GM12878 (cell line): ENCODE measurements at regions not wholly inside any gene's neighbourhood (a gene's known extent, or its start where the extent isn't known, plus 50 kb on each side); places are given as distances from the start of the nearest gene placed in this dataset.

Source experiments
- ATAC-seq: fragments of 200-7000 bp; cut with Tn5 transposase; 3 replicates; pipeline ENCODE4 v1.9.1; 2020; ENCODE audit warnings: mild to moderate bottlenecking, moderate library complexity
- BruUV-seq: library from RNA; stranded (reverse); fragments of 400-500 nt; replicated peaks from 2 replicates; lab custom pipeline; 2021; lab: Mats Ljungman, UMichigan
- CTCF ChIA-PET: fragments of 300-600 bp; sonication (Branson Sonifier 250); formaldehyde crosslinking; extraction: SDS; loops from one replicate; lab custom pipeline; 2021; ENCODE audit warnings: inconsistent platforms; lab: Yijun Ruan, JAX
- POLR2A ChIA-PET: fragments of 350-600 bp; formaldehyde crosslinking; extraction: SDS; loops from one replicate; lab custom pipeline; 2021; ENCODE audit warnings: inconsistent platforms; lab: Charles Lee
- RAD21 ChIA-PET: fragments of 300-600 bp; sonication (Branson Sonifier 250); formaldehyde crosslinking; loops from one replicate; lab custom pipeline; 2023; ENCODE audit warnings: antibody characterized with exemption; ENCODE audit not compliant: unreplicated experiment; lab: Charles Lee
- SMC1A ChIA-PET: fragments of 300-600 bp; sonication (Branson Sonifier 250); formaldehyde crosslinking; loops from one replicate; lab custom pipeline; 2023; ENCODE audit not compliant: unreplicated experiment, uncharacterized antibody; lab: Charles Lee
- DNase-seq: peaks from one replicate; pipeline ENCODE4 v3.0.0-alpha.2; 2011; ENCODE audit warnings: low read depth, low spot score
- FAIRE-seq: peaks from 3 replicates; lab custom pipeline; 2011; peaks lifted over from hg19 to GRCh38; lab: Jason Lieb, UNC
- H2AFZ ChIP-seq: 2 replicates; pipeline ENCODE4 v1.6.0; 2011; ENCODE audit warnings: low read depth, low read length, control low read depth; ENCODE audit not compliant: control insufficient read depth
- H3K27ac ChIP-seq: 2 replicates; pipeline ENCODE4 v1.5.1; 2011; ENCODE audit warnings: control low read depth; ENCODE audit not compliant: control insufficient read depth, insufficient read depth
- H3K27me3 ChIP-seq, 2 experiments: replicated peaks in 1 of 2; 2 replicates each; pipeline versions ENCODE4 v1.6.0 to v1.6.1; 2011; ENCODE audit warnings: low read length in 1 of 2; ENCODE audit not compliant: control insufficient read depth in 2 of 2, insufficient read depth in 2 of 2
- H3K36me3 ChIP-seq, 2 experiments: 2 replicates each; pipeline ENCODE4 v1.5.1; 2011; ENCODE audit warnings: low read length in 1 of 2; ENCODE audit not compliant: control insufficient read depth in 2 of 2, insufficient read depth in 2 of 2
- H3K4me1 ChIP-seq: 2 replicates; pipeline ENCODE4 v1.6.1; 2011; ENCODE audit warnings: mild to moderate bottlenecking, low read length, moderate library complexity, mixed read lengths; ENCODE audit not compliant: control insufficient read depth, insufficient read depth
- H3K4me2 ChIP-seq: 2 replicates; pipeline ENCODE4 v1.6.0; 2011; ENCODE audit warnings: control low read depth; ENCODE audit not compliant: control insufficient read depth, insufficient read depth
- H3K4me3 ChIP-seq: fragments of 200-600 bp; sonication (generic); 2 replicates; pipeline ENCODE4 v1.5.1; 2016
- H3K79me2 ChIP-seq: 2 replicates; pipeline ENCODE4 v1.6.0; 2011; ENCODE audit warnings: low read length; ENCODE audit not compliant: control insufficient read depth, insufficient read depth
- H3K9ac ChIP-seq: 2 replicates; pipeline ENCODE4 v1.8.0; 2011; ENCODE audit warnings: low read length, control low read depth, mixed read lengths; ENCODE audit not compliant: control insufficient read depth, insufficient read depth
- H3K9me3 ChIP-seq: replicated peaks from 3 replicates; pipeline ENCODE4 v1.5.1; 2011; ENCODE audit warnings: mild to moderate bottlenecking, low read length; ENCODE audit not compliant: control insufficient read depth, insufficient read depth
- H4K20me1 ChIP-seq: 2 replicates; pipeline ENCODE4 v1.6.0; 2011; ENCODE audit not compliant: control insufficient read depth, insufficient read depth
- ASH2L ChIP-seq: fragments of 300-600, 200-600 bp; sonication (generic); IDR thresholded peaks from 2 replicates; pipeline ENCODE4 v1.6.1; 2017; ENCODE audit warnings: low read depth, mild to moderate bottlenecking, borderline replicate concordance
- BMI1 ChIP-seq: fragments of 450-650 bp; IDR thresholded peaks from 2 replicates; pipeline ENCODE4 v1.6.1; 2016; ENCODE audit warnings: mild to moderate bottlenecking, moderate library complexity, borderline replicate concordance
- E2F4 ChIP-seq: IDR thresholded peaks from 2 replicates; pipeline ENCODE4 v1.6.1; 2012; ENCODE audit warnings: low read depth, low read length, improper control_type of control experiment
- FOXM1 ChIP-seq: IDR thresholded peaks from 2 replicates; pipeline ENCODE4 v1.6.1; 2012; ENCODE audit warnings: low read depth, mild to moderate bottlenecking, inconsistent platforms, low read length, moderate library complexity
- JUND ChIP-seq: IDR thresholded peaks from 2 replicates; pipeline ENCODE4 v1.6.1; 2012; ENCODE audit warnings: low read depth, mild to moderate bottlenecking, low read length, improper control_type of control experiment, moderate library complexity
- NRF1 ChIP-seq: conservative IDR thresholded peaks from 2 replicates; pipeline ENCODE4 v1.6.1; 2011; ENCODE audit warnings: mild to moderate bottlenecking, low read depth, low read length, improper control_type of control experiment
- RB1 ChIP-seq: fragments of 450-650 bp; formaldehyde crosslinking; IDR thresholded peaks from 2 replicates; pipeline ENCODE4 v1.6.1; 2017; ENCODE audit warnings: mild to moderate bottlenecking, borderline replicate concordance
- RCOR1 ChIP-seq: conservative IDR thresholded peaks from 2 replicates; pipeline ENCODE4 v1.6.1; 2012; ENCODE audit warnings: low read depth, low read length, improper control_type of control experiment
- SUPT20H ChIP-seq: IDR thresholded peaks from 2 replicates; pipeline ENCODE4 v1.6.1; 2011; ENCODE audit warnings: low read depth, mild to moderate bottlenecking, low read length, moderate library complexity, borderline replicate concordance; ENCODE audit not compliant: control insufficient read depth
- TCF12 ChIP-seq: IDR thresholded peaks from 2 replicates; pipeline ENCODE4 v1.6.1; 2011; ENCODE audit warnings: low read depth, mild to moderate bottlenecking, low read length
- ZBTB11 ChIP-seq: fragments of 450-650 bp; formaldehyde crosslinking; IDR thresholded peaks from 2 replicates; pipeline ENCODE4 v1.5.0; 2022; ENCODE audit warnings: mild to moderate bottlenecking, missing genetic modification characterization
- whole genome bisulfite sequencing: methylation state at CpG from one replicate; pipeline ENCODE4 v1.1.6; 2016; ENCODE audit warnings: low lambda C conversion rate; ENCODE audit not compliant: insufficient replicate concordance, insufficient coverage; ENCODE audit errors: missing lambda C conversion rate; 5-methylcytosine and 5-hydroxymethylcytosine counted together
- in situ Hi-C: fragments of 300-500 bp; cut with MboI; formaldehyde crosslinking; loops from 9 replicates; pipeline ENCODE4 v1.14.3; 2018; ENCODE audit warnings: mixed read lengths
- intact Hi-C: fragments of 100-400 bp; cut with micrococcal nuclease; formaldehyde crosslinking; loops from one replicate; pipeline ENCODE4 v1.14.2; 2022; ENCODE audit not compliant: unreplicated experiment
- TF ChIP-seq, protein P1 (sequence below): fragments of 450-650 bp; formaldehyde crosslinking; IDR thresholded peaks from 2 replicates; pipeline ENCODE4 v1.4.0; 2022; ENCODE audit warnings: mild to moderate bottlenecking, moderate library complexity

- H3K36me3 ChIP-seq: no peaks in the 10 kb centered on the region
- CTCF ChIA-PET: no interaction called here
- H3K79me2 ChIP-seq: no peaks in the 10 kb centered on the region
- H3K4me3 ChIP-seq: no peak overlapping the region
- in situ Hi-C loops: no loop called here
- RAD21 ChIA-PET: no interaction called here
- H3K27me3 ChIP-seq: no peaks in the 10 kb centered on the region
- no peak overlapping the region for H2AFZ ChIP-seq
- no peaks in the 10 kb centered on the region for H3K4me1 ChIP-seq
- H3K9ac ChIP-seq: no peak overlapping the region
- SMC1A ChIA-PET: no interaction called here
- WGBS: 16% methylated on average over 8 of the region's 8 CpGs
- H3K9me3 ChIP-seq: no peaks in the 10 kb centered on the region
- H4K20me1 ChIP-seq: no peaks in the 10 kb centered on the region
- no TSS peak for BruUV-seq
- H3K27ac ChIP-seq: no peak overlapping the region
- ATAC-seq (no peak), DNase-seq (no peak), FAIRE-seq (no peak)
- H3K4me2 ChIP-seq: no peak overlapping the region
- POLR2A ChIA-PET: no interaction called here
- no peak for TF ChIP-seq ASH2L
- no peak for TF ChIP-seq JUND
- TF ChIP-seq E2F4: no peak
- TF ChIP-seq SUPT20H: no peak
- no peak for TF ChIP-seq FOXM1
- no peak for TF ChIP-seq TCF12
- no peak for TF ChIP-seq RCOR1
- TF ChIP-seq, protein P1, sequence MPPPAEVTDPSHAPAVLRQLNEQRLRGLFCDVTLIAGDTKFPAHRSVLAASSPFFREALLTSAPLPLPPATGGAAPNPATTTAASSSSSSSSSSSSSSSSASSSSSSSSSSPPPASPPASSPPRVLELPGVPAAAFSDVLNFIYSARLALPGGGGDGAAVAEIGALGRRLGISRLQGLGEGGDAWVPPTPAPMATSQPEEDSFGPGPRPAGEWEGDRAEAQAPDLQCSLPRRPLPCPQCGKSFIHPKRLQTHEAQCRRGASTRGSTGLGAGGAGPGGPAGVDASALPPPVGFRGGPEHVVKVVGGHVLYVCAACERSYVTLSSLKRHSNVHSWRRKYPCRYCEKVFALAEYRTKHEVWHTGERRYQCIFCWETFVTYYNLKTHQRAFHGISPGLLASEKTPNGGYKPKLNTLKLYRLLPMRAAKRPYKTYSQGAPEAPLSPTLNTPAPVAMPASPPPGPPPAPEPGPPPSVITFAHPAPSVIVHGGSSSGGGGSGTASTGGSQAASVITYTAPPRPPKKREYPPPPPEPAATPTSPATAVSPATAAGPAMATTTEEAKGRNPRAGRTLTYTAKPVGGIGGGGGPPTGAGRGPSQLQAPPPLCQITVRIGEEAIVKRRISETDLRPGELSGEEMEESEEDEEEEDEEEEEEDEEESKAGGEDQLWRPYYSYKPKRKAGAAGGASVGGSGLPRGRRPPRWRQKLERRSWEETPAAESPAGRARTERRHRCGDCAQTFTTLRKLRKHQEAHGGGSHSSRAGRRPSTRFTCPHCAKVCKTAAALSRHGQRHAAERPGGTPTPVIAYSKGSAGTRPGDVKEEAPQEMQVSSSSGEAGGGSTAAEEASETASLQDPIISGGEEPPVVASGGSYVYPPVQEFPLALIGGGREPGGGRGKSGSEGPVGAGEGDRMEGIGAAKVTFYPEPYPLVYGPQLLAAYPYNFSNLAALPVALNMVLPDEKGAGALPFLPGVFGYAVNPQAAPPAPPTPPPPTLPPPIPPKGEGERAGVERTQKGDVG (CRISPR knock-in tag): no peak
- TF ChIP-seq NRF1: no peak
- TF ChIP-seq ZBTB11 (CRISPR knock-in tag): no peak
- no peak for TF ChIP-seq RB1
- no peak for TF ChIP-seq BMI1
- TF ChIP-seq, all 136 proteins: peak for 0
- intact Hi-C loops: no loop called here
Observed at GRCh38 chr2:128834207-128834879, 515.7 kb upstream of the HS6ST1 start.
